HG03159 (cell line): ENCODE measurements at regions not wholly inside any gene's neighbourhood (a gene's known extent, or its start where the extent isn't known, plus 50 kb on each side); places are given as distances from the start of the nearest gene placed in this dataset.
"Not testable (repeated sequence)": the region's sequence is repeated elsewhere in the genome, so short reads cannot be mapped to it uniquely, and the experiment has no call there.

Source experiments
- ATAC-seq: cut with Tn5 transposase; IDR thresholded peaks from one replicate; pipeline ENCODE4 v1.9.1; 2021; ENCODE audit warnings: mild to moderate bottlenecking, moderate library complexity; ENCODE audit not compliant: unreplicated experiment

DNA sequence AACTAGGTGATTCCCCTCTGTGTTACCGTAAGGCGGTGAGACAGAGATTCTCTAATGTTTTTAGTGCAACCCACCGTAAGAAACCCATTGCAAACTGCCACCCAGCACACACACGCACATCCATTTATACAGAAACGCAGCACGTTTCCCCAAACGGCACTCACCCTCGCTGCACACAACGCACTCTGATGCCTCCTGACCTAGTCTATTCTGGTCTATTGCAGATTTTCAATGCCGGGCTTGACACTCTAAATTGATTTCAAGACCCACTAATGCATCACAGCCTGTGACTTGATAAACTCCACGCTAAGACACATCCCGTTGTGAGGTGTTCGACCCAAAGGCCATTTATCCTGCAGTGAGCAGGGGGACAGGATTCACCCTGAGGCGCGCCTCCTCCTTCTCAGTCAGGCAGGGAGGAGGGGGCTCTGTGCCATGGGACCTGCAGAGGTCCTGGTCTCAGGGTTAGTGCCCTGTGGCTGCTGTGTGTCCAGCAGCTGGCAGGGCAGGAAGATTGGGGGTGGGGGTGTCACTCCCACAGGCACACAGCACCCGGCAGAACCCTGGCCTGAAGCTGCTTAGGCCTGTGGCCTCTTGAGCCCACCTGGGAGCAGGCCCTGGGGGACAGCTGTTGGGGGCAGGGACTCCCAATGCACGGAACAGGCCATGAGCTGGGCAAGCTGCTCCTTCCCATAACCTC lies 335.6 kb downstream of the PREX1 start:
- ATAC-seq, result no peak

DNA sequence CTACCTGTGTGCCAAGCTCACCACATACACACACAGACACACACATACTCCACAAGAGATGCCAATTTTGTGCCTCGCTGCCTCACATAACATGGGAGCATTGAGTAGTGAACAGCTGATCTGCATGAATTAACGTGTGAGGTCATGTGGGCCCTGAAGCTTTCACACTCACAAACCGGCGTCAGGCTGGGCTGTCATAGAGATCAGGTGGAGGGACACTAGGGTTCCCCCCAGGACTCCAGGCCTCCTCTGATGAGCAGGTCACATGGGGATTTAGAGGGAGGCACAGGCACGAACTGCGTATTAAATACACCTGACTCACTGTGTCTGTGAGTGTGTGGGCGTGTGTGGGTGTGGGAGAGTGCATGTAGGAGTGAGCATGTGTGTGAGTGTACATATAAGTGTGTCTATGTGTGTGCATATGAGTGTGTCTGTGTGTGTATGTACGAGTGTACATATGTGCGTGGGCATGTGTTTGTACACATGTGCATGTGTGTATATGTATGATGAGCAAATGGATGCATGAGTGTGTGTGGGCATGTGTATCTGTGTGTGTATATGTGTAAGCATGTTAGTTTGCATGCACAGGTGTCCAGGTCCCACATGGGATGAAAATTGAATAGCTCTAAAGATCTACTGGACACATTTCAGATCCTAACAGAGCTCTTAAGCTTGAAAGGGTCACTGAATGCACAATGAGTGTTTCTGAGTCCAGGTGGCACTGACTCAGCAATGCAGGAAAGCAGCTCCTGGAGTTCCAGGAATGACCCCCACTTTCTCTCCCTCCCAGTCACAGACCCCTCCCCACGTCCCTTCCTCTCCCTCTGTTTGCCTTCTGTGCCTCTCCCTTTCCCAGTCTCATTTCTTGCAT lies 336.6 kb downstream of the PREX1 start:
- no peak for ATAC-seq

DNA sequence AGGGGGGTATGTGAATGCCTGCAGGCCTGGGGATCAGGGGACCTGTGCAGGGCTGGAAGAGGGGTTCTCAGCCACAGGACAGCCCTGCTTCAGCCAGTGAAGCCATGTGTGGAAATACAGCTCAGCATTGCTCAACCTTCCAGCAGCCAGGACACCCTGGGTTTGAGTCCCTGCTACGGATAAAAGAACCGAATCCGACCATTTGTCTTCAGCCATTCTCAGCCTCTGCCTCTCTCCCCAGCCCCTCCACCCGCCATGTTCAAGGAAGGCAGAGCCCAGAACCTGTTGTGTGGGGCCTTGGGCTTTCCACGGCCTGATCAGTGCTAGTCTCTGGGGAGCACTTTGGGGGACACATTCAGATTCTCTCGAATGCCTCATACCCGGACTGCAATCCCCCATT lies 337.5 kb downstream of the PREX1 start:
- not testable (repeated sequence) for ATAC-seq

DNA sequence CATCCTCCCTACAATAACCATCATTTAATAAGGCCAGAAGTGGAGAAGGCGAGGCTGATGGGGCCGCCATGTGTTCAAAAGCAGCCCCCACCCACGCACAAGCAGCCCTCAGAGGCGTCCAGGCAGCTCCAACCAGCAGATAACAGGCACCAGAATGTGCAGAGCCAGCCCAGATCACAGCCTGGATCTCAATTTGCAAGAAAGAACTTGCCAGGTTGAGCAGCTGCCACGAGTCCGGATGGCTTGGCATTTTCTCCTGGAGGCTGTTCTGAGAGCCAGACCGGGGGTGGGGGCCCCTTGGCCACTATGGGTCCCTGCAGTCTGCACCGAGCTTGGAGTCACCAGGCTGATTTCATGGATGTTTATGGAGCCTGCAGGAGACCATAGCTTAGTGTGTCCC lies 338.1 kb downstream of the PREX1 start:
- no peak for ATAC-seq

DNA sequence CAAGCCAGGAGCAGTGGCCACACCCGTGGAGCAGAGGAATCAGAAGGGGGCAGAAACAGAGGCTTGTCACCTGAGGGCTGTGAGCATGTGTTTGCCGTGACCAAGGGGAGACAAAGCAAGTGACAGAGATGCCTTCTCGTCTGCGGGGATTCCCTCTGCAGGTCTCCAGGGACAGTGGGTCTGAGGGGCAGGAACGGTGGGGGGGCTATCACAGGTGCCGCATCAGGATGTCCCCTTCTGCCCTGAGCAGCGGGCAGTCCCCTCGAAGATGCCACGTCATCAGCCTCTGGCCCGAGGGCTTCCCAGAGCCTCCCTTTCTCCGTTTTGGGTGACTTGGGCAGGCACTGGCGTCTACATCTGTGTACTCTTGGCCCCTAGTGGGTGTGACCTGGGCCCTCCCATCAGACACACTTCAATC lies 338.7 kb downstream of the PREX1 start:
- no peak for ATAC-seq

DNA sequence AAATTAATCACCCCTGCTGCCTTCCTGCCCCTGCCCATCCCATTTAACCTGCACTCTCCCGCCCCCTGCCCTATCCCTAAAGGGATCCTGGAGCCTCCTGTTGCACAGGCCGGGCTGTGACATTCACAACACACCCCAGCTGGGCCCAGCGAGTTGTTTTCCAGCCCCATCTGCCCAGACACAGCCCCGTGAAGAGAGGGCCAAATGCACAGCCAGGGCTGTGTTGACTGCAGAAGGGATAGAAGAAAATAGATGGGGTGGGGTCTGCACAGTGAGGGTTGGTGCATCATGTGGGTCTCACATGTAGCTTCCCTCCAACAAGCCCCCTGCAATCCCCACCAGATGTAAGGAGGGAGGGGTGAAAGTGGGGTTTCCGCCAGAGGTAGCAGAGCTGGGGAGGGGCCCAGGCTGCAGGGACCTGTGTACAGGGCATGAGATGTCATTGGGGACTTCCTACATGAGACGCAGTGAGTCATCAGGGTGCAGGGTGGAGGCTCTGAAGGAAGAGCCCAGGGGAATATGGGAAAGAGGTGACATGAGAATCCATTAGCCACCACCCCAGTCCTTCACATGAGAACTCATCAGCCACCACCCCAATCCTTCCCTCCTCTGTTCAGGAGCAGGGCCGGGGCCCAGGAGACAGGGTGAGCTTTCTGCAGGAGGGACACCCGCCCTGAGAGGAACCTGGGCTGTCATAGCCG lies 339.3 kb downstream of the PREX1 start:
- ATAC-seq, result not testable (repeated sequence)

DNA sequence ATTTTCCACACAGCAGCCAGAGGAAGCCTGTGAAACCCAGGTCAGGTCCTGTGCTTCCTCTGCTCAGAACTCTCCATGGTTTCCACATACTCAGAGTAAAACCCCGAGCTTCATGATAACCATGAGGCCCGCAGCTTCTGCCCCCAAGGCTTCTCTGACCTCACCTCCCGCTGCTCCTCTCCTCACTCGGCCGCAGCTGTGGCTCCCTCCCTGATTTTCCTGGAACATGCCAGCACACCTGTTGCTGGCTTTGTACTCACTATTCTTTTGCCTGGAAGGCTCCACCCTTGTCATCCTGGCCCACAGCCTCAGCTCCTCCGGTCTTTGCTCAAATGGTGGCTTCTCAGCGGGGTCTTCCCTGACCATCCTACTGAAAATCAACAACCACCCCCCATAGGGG lies 341.7 kb downstream of the PREX1 start:
- no peak for ATAC-seq

DNA sequence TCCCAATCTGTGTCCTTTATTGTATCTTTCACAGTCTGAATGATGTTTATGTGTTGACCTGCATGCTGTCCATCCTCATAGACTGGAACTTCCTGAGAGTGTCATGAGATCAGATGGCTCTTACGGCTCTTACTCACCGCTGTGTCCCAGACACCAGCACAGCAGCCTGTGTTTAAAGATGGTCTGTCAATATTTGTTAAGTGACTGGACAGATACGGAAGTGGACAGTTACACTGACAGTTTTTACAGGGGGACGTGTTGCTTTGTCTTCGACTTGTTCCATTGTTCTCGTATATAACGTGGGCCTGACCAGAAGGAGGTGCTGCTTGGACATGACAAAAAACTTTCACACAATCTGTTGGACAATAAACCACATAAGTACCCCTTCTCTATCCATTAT lies 342.6 kb downstream of the PREX1 start:
- not testable (repeated sequence) for ATAC-seq

DNA sequence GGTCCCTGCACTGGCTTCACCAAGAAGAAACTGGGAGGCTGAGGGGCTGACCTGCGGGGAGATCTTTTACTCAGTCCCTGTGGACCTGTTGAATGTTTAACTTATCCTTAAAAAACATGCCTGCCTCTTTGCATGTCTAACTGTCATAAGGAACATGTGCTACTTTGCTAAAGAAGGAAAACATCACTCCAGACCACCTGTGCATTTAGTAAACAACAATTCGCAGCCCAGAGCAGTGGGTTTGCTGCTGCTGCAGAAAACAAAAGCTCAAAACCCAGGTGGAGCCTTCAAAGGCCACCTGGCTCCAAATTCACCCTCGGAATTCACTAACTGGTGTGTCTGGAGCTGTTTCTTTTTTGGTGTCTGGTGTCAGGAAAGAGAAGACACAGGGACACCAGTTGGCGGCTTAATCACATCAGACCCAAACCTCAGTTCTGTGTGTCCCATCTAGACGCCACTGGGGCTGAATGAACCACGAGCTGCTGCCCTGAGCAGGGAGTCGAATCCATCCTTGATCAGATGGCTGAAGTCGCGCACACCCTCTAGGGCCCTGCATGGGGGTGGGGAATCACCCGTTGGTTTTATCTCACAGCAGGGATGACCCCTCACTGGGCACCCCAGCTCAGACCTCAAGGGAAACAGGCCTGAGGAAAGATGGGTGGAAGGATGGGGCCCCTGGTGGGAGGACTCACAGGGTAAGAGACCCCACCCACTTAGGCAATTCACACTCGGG lies 344.3 kb downstream of the PREX1 start:
- no peak for ATAC-seq

DNA sequence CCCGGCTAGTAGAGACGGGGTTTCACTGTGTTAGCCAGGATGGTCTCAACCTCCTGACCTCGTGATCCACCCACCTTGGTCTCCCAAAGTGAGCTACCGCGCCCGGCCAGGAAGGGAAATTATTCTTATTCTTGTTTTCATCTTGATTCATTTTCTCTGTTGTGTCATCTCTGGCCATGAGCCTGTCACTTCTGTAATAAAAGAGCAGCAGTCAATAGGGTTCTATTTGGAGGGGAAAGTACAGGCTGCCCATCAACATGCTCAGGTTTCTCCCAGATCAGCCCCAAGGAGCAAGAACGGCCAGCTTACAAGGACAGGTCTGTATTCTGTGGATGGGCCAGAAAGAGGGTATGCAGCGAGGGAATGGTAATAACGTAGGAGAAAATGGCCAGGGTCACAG lies 345.0 kb downstream of the PREX1 start:
- ATAC-seq, result no peak

DNA sequence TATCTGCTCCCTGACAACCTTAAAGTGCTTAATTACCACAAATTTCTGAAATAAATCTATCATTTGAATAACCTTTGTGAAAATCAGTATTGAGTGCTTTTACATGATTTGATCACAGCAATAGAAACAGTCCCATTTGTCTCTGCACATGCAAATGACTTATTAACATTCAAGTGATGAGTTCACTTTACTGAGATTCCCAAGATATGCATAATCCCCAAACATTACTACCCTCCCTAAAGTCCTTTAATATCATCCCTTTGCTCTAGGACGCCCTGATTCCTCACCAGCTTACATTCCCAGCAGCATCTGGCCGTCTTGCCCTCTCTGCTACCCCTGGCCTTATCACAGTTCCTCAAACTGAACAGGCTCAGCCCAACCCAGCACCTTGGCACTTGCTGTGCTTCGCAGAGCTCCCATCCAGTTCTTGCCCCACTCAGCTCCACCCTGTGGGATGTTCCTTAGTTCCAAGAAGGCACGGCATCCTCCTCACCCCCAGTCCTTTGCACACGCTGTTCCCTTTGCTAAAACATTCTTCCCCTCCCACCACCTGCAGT lies 347.5 kb downstream of the PREX1 start:
- ATAC-seq, result no peak

DNA sequence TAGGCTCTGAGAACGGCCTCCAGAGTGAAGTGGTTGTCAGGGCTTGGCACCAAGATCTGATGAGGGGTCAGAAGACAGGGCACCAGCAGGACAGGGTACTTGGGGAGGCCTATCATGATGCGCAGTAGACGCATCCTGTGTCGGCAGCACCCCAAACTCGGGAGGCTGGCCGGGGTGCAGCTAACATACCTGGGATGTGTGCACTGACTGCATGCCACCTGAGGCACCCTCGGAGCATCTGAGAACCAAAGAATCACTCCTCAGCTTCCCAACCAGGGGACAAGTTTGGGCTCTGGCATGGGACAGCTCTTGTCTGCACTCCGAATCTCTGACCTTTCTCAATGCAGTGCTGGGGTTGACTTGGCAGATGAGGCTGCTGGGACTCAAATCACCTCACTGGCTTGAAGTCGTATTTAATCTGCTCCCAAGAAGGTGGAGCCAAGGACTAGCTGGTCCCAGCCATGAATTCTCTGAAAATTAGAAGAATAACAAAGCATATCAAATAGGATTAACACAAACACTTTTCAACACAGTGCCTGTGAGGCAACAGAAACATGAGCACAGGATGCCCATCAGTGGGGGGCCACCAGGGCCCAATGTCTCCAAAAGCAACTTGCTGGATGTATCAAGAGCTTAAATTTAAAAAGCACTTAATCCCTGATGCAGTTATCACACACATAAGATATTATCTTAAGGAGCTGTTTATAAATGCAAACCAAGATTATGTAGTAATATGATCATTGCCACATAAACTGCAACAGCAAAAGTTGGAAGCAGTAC lies 348.8 kb downstream of the PREX1 start:
- ATAC-seq, result no peak

DNA sequence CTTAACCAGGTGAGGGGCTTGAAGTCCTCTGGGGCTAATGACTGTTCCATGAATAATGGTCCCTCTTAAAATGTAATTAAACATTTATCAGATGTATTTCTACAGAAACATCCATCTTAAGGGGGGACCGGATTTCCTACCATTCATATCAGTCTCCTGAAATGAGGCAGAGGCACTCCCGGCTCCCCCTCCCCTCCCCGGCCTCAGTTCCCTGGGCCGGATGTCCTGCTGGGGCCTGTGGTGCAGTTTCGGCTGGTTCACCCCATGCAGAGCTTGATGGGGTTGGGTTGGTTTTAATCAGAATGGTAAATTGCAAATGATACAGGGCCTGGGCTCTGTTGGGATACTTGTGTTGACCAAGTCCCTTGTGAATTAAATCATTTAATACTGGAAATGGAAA lies 349.4 kb downstream of the PREX1 start:
- ATAC-seq, result no peak

DNA sequence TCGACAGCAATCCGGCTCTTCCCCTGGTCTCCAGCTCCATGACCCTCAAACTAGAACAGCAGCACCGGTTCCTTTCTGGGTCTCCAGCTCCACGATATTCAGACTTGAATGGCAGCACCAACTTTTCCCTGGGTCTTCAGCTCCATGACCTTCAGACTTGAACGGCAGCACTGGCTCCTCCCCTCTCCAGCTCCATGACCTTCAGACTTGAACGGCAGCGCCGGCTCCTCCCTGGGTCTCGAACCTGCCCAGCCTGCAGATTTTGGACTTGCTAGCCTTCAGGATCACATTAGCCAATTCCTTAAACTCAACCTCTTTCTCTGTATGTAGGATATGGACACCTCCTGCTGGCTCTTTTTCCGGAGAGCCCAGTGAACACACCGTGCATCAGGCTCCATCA lies 350.9 kb downstream of the PREX1 start:
- ATAC-seq, result no peak

DNA sequence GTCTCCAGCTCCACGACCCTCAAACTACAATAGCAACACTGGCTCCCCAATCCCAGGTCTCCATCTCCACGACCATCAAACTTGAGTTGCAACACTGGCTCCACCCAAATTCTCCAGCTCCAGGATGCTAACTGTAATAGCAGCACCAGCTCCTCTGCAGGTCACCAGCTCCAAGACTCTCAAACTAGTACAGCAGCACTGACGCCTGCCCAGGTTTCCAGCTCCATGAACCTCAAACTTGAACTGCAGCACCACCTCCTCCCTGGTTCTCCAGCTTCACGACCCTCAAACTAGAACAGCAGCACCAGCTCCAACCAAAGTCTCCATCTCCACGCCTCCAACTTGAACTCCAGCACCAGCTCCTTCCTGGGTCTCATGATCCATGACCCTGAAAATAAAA lies 353.8 kb downstream of the PREX1 start:
- ATAC-seq, result no peak

DNA sequence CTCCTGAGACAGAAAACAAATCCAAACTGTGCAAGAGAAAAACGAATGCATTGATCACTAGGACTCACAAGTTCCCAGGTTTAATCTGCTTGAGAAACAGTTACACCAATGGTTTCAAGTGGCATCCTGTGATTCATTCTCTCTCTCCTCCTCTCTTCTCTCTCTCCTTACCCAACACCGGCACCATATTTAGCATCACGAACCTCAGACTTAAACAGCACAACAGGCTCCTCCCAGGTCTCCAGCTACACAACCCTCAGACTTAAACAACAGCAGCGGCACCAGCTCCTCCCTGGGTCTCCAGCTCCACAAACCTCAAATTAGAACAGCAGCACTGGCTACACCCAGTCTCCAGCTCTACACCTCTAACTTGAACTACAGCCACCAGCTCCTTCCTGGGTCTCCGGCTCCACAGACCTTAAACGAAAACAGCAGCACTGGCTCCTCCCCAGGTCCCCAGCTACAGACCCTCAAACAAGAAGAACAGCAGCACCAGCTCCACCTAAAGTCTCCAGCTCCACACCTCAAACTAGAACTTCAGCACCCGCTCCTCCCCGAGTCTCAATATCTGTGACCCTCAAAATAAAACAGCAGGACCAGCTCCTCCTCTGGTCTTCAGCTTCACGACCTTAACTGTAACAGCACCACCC lies 355.9 kb downstream of the PREX1 start:
- no peak for ATAC-seq

DNA sequence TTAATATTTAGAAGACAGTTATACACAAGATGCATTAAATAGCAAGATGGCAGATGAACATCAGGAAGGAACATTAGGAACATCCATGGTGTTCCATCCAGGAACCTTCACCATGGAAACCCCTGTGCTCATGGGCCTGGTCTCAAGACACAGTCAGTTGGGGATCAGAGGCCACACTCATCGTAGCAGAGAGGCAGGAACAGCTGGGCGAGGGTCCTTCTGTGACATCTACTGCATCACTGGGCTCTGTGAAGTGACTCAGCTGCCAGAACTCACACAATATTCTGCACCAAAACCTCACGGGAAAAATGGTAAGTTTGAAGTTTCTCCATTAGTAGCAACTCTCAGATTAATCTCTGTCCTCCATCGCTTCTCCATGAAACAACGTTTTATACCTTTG lies 356.6 kb downstream of the PREX1 start:
- no peak for ATAC-seq

DNA sequence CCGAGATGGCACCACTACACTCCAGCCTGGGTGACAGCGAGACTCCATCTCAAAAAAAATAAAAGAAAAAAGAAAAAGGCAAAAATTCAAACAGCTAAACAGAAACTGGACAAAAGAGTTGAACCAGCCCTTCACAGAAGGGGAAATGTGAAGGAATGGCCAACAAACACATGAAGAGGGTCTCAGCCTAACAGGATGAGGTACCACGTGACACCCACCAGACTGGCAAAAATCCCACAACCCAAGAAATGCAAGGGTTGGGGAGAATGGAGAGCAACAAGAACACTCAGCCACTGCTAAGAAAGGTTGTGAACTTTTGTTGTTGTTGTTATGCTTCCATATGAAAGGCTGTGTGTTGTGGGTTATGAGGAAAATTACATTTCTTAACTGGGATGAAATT lies 357.7 kb downstream of the PREX1 start:
- no peak for ATAC-seq

DNA sequence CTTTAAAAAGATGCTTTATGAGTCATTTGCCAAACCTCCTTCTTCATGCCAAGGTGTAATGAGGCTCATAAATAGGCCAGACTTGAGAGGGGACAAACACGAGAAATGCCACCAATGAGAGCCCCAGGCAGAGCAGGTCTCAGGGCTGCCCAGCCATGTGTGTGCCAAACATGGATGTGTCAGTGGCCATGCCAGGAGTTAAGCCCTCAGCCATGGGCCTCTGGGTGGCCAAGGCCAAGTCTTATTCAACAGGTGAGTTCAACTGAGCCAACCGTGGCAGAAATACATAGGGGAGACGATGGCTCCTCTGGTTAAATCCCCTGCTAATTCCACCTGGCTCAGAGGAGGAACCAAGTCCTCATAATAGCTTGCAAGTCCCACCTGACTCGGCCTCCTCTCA lies 358.8 kb downstream of the PREX1 start:
- ATAC-seq, result no peak

DNA sequence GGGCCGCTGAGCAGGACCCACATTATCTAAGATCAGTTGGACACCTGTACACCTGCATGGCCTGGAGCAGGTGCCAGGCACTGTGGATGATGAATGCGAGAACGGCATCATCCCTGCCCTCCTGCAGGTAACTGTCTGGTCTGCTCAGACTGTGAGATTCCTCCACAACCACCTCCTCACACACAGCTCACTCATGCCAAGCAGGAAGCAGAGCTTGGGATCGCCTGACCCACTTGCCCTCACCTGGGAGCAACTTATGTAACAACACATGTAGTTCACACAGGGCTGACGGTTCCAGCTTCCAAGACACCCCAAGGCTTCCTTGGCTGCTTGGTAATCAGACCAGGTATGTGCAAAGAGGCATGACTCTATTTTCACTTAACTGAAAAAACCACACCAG lies 359.2 kb downstream of the PREX1 start:
- ATAC-seq, result no peak
